HepG2 (cell line): ENCODE measurements at regions not wholly inside any gene's neighbourhood (a gene's known extent, or its start where the extent isn't known, plus 50 kb on each side); places are given as distances from the start of the nearest gene placed in this dataset.

ENCODE experiments used
- CHD2 ChIP-seq: IDR thresholded peaks from 2 replicates; pipeline ENCODE4 v1.6.1; 2011; ENCODE audit warnings: low read depth, low read length, improper control_type of control experiment
- EED ChIP-seq: sonication (generic); formaldehyde crosslinking; IDR thresholded peaks from 2 replicates; pipeline ENCODE4 v1.5.0; 2020; ENCODE audit warnings: mild to moderate bottlenecking, missing genetic modification reagents
- FOXM1 ChIP-seq: sonication (generic); formaldehyde crosslinking; IDR thresholded peaks from 2 replicates; pipeline ENCODE4 v1.5.0; 2020; ENCODE audit warnings: missing genetic modification reagents
- KDM2A ChIP-seq: sonication (generic); formaldehyde crosslinking; IDR thresholded peaks from 2 replicates; pipeline ENCODE4 v1.4.0; 2020; ENCODE audit warnings: low read depth, missing genetic modification reagents, borderline replicate concordance
- POGZ ChIP-seq: sonication (generic); formaldehyde crosslinking; IDR thresholded peaks from 2 replicates; pipeline ENCODE4 v1.4.0; 2020; ENCODE audit warnings: mild to moderate bottlenecking, missing genetic modification reagents
- PRPF4 ChIP-seq: fragments of 200-400 bp; formaldehyde crosslinking; IDR thresholded peaks from 2 replicates; pipeline ENCODE4 v1.6.1; 2016; ENCODE audit warnings: low read length, low read depth; ENCODE audit not compliant: poor library complexity, severe bottlenecking
- ZKSCAN8 ChIP-seq: IDR thresholded peaks from 2 replicates; pipeline ENCODE4 v1.6.1; 2016; ENCODE audit warnings: borderline replicate concordance, missing genetic modification reagents, missing compliant biosample characterization
- TF ChIP-seq, protein P1 (sequence below): fragments of 450-650 bp; IDR thresholded peaks from 2 replicates; pipeline ENCODE4 v1.6.1; 2017; ENCODE audit warnings: mild to moderate bottlenecking
- TF ChIP-seq, protein P2 (sequence below): sonication (generic); formaldehyde crosslinking; IDR thresholded peaks from 2 replicates; pipeline ENCODE4 v1.5.0; 2020; ENCODE audit warnings: mild to moderate bottlenecking, missing genetic modification reagents, moderate library complexity
- TF ChIP-seq, protein P3 (sequence below), 2 experiments: IDR thresholded peaks; 2 replicates each; pipeline ENCODE4 v1.6.1; 2011 to 2012; ENCODE audit warnings: low read length in 2 of 2, borderline replicate concordance in 1 of 2, low read depth in 1 of 2, mild to moderate bottlenecking in 1 of 2, moderate library complexity in 1 of 2

DNA sequence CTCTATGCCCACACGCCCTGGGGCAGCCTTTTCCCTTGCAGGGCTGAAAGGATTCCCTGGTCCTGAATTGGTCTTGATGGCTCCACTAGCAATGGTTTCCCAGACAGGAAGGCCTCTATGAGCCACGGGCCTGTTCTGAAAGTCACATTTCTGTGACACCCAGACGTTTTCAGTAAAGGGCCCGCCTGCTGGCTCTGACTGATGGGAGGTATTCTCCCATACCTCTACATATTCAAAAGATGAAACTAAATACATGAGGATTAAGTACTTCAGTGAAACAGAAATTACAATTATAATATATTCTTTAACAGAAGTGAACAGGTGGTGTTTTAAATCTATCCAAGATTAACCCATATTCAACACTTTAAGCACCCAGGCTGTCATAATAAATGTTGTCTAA, 629.8 kb downstream of the CDH26 start:
- TF ChIP-seq, protein P1, sequence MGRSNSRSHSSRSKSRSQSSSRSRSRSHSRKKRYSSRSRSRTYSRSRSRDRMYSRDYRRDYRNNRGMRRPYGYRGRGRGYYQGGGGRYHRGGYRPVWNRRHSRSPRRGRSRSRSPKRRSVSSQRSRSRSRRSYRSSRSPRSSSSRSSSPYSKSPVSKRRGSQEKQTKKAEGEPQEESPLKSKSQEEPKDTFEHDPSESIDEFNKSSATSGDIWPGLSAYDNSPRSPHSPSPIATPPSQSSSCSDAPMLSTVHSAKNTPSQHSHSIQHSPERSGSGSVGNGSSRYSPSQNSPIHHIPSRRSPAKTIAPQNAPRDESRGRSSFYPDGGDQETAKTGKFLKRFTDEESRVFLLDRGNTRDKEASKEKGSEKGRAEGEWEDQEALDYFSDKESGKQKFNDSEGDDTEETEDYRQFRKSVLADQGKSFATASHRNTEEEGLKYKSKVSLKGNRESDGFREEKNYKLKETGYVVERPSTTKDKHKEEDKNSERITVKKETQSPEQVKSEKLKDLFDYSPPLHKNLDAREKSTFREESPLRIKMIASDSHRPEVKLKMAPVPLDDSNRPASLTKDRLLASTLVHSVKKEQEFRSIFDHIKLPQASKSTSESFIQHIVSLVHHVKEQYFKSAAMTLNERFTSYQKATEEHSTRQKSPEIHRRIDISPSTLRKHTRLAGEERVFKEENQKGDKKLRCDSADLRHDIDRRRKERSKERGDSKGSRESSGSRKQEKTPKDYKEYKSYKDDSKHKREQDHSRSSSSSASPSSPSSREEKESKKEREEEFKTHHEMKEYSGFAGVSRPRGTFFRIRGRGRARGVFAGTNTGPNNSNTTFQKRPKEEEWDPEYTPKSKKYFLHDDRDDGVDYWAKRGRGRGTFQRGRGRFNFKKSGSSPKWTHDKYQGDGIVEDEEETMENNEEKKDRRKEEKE, result no peak
- TF ChIP-seq POGZ (CRISPR knock-in tag) (no peak), ZKSCAN8 (CRISPR knock-in tag) (no peak), KDM2A (no peak), PRPF4 (no peak), CHD2 (no peak), EED (CRISPR knock-in tag) (no peak), FOXM1 (no peak)
- TF ChIP-seq, protein P2, sequence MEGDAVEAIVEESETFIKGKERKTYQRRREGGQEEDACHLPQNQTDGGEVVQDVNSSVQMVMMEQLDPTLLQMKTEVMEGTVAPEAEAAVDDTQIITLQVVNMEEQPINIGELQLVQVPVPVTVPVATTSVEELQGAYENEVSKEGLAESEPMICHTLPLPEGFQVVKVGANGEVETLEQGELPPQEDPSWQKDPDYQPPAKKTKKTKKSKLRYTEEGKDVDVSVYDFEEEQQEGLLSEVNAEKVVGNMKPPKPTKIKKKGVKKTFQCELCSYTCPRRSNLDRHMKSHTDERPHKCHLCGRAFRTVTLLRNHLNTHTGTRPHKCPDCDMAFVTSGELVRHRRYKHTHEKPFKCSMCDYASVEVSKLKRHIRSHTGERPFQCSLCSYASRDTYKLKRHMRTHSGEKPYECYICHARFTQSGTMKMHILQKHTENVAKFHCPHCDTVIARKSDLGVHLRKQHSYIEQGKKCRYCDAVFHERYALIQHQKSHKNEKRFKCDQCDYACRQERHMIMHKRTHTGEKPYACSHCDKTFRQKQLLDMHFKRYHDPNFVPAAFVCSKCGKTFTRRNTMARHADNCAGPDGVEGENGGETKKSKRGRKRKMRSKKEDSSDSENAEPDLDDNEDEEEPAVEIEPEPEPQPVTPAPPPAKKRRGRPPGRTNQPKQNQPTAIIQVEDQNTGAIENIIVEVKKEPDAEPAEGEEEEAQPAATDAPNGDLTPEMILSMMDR (CRISPR knock-in tag), result no peak
- TF ChIP-seq, protein P3, sequence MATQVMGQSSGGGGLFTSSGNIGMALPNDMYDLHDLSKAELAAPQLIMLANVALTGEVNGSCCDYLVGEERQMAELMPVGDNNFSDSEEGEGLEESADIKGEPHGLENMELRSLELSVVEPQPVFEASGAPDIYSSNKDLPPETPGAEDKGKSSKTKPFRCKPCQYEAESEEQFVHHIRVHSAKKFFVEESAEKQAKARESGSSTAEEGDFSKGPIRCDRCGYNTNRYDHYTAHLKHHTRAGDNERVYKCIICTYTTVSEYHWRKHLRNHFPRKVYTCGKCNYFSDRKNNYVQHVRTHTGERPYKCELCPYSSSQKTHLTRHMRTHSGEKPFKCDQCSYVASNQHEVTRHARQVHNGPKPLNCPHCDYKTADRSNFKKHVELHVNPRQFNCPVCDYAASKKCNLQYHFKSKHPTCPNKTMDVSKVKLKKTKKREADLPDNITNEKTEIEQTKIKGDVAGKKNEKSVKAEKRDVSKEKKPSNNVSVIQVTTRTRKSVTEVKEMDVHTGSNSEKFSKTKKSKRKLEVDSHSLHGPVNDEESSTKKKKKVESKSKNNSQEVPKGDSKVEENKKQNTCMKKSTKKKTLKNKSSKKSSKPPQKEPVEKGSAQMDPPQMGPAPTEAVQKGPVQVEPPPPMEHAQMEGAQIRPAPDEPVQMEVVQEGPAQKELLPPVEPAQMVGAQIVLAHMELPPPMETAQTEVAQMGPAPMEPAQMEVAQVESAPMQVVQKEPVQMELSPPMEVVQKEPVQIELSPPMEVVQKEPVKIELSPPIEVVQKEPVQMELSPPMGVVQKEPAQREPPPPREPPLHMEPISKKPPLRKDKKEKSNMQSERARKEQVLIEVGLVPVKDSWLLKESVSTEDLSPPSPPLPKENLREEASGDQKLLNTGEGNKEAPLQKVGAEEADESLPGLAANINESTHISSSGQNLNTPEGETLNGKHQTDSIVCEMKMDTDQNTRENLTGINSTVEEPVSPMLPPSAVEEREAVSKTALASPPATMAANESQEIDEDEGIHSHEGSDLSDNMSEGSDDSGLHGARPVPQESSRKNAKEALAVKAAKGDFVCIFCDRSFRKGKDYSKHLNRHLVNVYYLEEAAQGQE (IDR thresholded peaks at IDR 0.05; ENCODE audit: borderline replicate concordance in 1 of 2, low read depth in 1 of 2, low read length in 2 of 2), result no peak
